OCI-LY3 (cell line): ENCODE measurements at regions not wholly inside any gene's neighbourhood (a gene's known extent, or its start where the extent isn't known, plus 50 kb on each side); places are given as distances from the start of the nearest gene placed in this dataset.
"Not testable (repeated sequence)": the region's sequence is repeated elsewhere in the genome, so short reads cannot be mapped to it uniquely, and the experiment has no call there.

ENCODE experiments used
- H2AFZ ChIP-seq: fragments of 200-600, 300-600 bp; shearing (Covaris generic); 2 replicates; pipeline ENCODE4 v1.6.0; 2014; ENCODE audit warnings: antibody characterized with exemption, low read depth, low read length
- H3K27ac ChIP-seq: fragments of 200-600, 300-600 bp; sonication (generic); 2 replicates; pipeline ENCODE4 v1.5.1; 2014; ENCODE audit warnings: mild to moderate bottlenecking, low read length, moderate library complexity, mixed read lengths
- H3K27me3 ChIP-seq: fragments of 200-600, 300-600 bp; sonication (generic); 2 replicates; pipeline ENCODE4 v1.6.1; 2014; ENCODE audit warnings: low read depth, low read length, mixed read lengths
- H3K36me3 ChIP-seq: fragments of 200-600, 300-600 bp; sonication (generic); replicated peaks from 2 replicates; pipeline ENCODE3; 2014; ENCODE audit warnings: low read depth, low read length, mixed read lengths
- H3K4me1 ChIP-seq: fragments of 300-600, 200-600 bp; sonication (generic); 2 replicates; pipeline ENCODE4 v1.6.1; 2014; ENCODE audit warnings: low read length, mixed read lengths
- H3K4me2 ChIP-seq: fragments of 200-600, 300-600 bp; sonication (generic); 2 replicates; pipeline ENCODE4 v1.6.1; 2014; ENCODE audit warnings: low read length, mixed read lengths
- H3K4me3 ChIP-seq: fragments of 300-600, 200-600 bp; sonication (generic); 2 replicates; pipeline ENCODE4 v1.5.1; 2014; ENCODE audit warnings: antibody characterized with exemption, mild to moderate bottlenecking, low read length, moderate library complexity
- H3K79me2 ChIP-seq: fragments of 300-600, 200-600 bp; shearing (Covaris generic); 2 replicates; pipeline ENCODE4 v1.6.1; 2014; ENCODE audit warnings: mild to moderate bottlenecking, low read length, mixed read lengths
- H3K9ac ChIP-seq: fragments of 300-600, 200-600 bp; shearing (Covaris generic); 2 replicates; pipeline ENCODE4 v1.6.0; 2014; ENCODE audit warnings: mild to moderate bottlenecking, low read length, moderate library complexity
- H3K9me3 ChIP-seq: fragments of 200-600, 300-600 bp; shearing (Covaris generic); 2 replicates; pipeline ENCODE4 v1.6.1; 2014; ENCODE audit warnings: low read length, mixed read lengths; ENCODE audit not compliant: insufficient read depth
- H4K20me1 ChIP-seq: fragments of 200-600, 300-600 bp; sonication (generic); 2 replicates; pipeline ENCODE4 v1.6.1; 2016; ENCODE audit warnings: low read length, mixed read lengths; ENCODE audit not compliant: insufficient read depth
- EZH2phosphoT487 ChIP-seq: fragments of 200-600 bp; shearing (Covaris generic); IDR thresholded peaks from 2 replicates; pipeline ENCODE4 v1.6.1; 2018; ENCODE audit warnings: antibody characterized with exemption, mixed run types, low read depth
- TF ChIP-seq, protein P1 (sequence below): fragments of 200-600, 300-600 bp; sonication (generic); IDR thresholded peaks from 2 replicates; pipeline ENCODE4 v1.5.1; 2014; ENCODE audit warnings: antibody characterized with exemption, low read length, low read depth

DNA sequence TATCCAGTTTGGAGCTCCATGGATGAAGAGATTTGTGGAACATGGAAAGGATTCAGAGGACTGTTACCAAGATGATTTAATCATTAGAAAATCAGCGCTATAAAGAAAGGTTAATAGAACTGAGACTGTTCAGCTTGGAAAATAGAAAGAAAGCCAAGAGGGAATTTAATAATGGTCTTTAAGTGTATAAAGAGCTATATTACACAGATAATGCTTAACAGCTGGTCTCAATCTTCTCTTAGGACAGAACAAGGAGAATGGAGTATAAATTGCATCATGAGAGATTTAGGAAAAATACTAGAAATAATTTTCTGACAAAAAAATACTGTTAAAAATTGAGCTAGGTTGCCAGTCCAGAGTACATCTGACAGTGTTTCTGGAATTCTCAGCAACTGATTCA lies 91.3 kb upstream of the MAGEC2 start:
- TF ChIP-seq, protein P1, sequence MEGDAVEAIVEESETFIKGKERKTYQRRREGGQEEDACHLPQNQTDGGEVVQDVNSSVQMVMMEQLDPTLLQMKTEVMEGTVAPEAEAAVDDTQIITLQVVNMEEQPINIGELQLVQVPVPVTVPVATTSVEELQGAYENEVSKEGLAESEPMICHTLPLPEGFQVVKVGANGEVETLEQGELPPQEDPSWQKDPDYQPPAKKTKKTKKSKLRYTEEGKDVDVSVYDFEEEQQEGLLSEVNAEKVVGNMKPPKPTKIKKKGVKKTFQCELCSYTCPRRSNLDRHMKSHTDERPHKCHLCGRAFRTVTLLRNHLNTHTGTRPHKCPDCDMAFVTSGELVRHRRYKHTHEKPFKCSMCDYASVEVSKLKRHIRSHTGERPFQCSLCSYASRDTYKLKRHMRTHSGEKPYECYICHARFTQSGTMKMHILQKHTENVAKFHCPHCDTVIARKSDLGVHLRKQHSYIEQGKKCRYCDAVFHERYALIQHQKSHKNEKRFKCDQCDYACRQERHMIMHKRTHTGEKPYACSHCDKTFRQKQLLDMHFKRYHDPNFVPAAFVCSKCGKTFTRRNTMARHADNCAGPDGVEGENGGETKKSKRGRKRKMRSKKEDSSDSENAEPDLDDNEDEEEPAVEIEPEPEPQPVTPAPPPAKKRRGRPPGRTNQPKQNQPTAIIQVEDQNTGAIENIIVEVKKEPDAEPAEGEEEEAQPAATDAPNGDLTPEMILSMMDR: no peak
- no peak for TF ChIP-seq EZH2phosphoT487
- Histone ChIP-seq H3K79me2 (no peaks in the 10 kb centered on the region), H3K4me2 (no peak overlapping the region)

DNA sequence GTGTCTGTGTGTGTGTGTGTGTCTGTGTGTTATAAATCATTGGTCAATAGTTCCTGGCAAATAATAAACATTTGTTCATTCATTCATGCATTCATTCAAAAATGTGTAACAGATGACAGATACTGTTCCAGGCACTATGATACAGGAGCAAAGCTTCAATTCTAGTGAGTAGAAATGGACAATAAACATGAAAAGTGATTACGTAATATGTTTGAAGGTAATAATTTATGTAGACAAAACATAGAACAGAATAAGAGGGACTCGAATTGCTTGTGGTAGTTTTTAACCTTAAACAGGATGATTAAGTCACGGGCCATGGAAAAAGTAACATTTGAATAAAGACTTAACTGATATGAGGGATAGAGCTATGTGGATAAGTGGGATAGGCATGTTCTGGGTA lies 90.1 kb upstream of the MAGEC2 start:
- Histone ChIP-seq H3K9me3 (no peaks in the 10 kb centered on the region), H3K27me3 (0 out of 2 replicates have a peak, but pooled peaks cover 2% of the 10 kb centered on the region), H3K9ac (no peak overlapping the region), H3K27ac (no peak overlapping the region), H3K4me3 (no peak overlapping the region), H3K36me3 (no peaks in the 10 kb centered on the region), H3K79me2 (no peaks in the 10 kb centered on the region), H3K4me2 (no peak overlapping the region), H4K20me1 (no peaks in the 10 kb centered on the region), H3K4me1 (peaks cover 12% of the 10 kb centered on the region), H2AFZ (no peak overlapping the region)
- TF ChIP-seq, protein P1: no peak
- TF ChIP-seq EZH2phosphoT487: no peak

More for the DNA sequence above, 91.3 kb upstream of the MAGEC2 start:
- Histone ChIP-seq H4K20me1 (no peaks in the 10 kb centered on the region), H3K36me3 (no peaks in the 10 kb centered on the region), H3K27me3 (0 out of 2 replicates have a peak, but pooled peaks cover 2% of the 10 kb centered on the region), H3K9ac (no peak overlapping the region), H2AFZ (no peak overlapping the region), H3K27ac (no peak overlapping the region), H3K4me3 (no peak overlapping the region), H3K9me3 (no peaks in the 10 kb centered on the region), H3K4me1 (peaks cover 12% of the 10 kb centered on the region)

GRCh38 chrX:142270166-142270565 lies 65.1 kb upstream of the MAGEC2 start:
- H3K9me3 ChIP-seq, H3K27me3 ChIP-seq, H3K79me2 ChIP-seq, H3K4me3 ChIP-seq, H3K9ac ChIP-seq, H2AFZ ChIP-seq, H3K4me2 ChIP-seq, H3K36me3 ChIP-seq, H3K27ac ChIP-seq, H4K20me1 ChIP-seq: not testable (repeated sequence)
- H3K4me1 ChIP-seq: peaks cover 16% of the 10 kb centered on the region

- H3K27me3 ChIP-seq: no peaks in the 10 kb centered on the region
- no peak overlapping the region for H3K27ac ChIP-seq
- H3K9ac ChIP-seq: no peak overlapping the region
- H3K4me1 ChIP-seq: peaks cover 15% of the 10 kb centered on the region
- H3K4me2 ChIP-seq: no peak overlapping the region
- TF ChIP-seq, protein P1: no peak
- TF ChIP-seq EZH2phosphoT487: no peak
- no peaks in the 10 kb centered on the region for H3K79me2 ChIP-seq
- H2AFZ ChIP-seq: no peak overlapping the region
- H3K4me3 ChIP-seq: no peak overlapping the region
- H3K9me3 ChIP-seq: peaks cover 4% of the 10 kb centered on the region; the same call in 1 of the 2 replicates
- no peaks in the 10 kb centered on the region for H3K36me3 ChIP-seq
- no peaks in the 10 kb centered on the region for H4K20me1 ChIP-seq
These were observed 61.3 kb upstream of the MAGEC2 start for GRCh38 chrX:142266417-142266816.

DNA sequence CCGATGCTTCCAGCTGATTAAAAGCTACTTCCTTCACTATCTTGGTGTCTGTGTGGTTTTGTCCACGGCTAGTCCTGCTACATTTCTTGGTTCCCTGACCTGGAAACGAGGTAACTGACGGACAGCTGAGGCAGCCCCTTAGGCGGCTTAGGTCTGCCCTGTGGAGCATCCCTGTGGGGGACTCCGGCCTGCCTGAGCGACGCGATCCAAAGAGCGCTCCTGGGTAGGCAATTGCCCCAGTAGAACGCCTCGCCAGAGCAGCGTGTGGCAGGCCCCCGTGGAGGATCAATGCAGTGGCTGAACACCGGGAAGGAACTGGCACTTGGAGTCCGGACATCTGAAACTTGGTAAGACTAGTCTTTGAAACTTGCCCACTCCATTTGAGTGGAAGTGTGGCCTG lies 60.5 kb upstream of the MAGEC2 start:
- Histone ChIP-seq H3K4me1 (peaks cover 15% of the 10 kb centered on the region), H3K27ac (peak overlapping the region; percentile 84), H3K4me2 (peak overlapping the region; percentile 55), H3K9ac (peak overlapping the region; percentile 24; the same call in 1 of the 2 replicates), H3K4me3 (peak overlapping the region; percentile 37; the same call in 1 of the 2 replicates)
- H4K20me1 ChIP-seq, H3K79me2 ChIP-seq, H2AFZ ChIP-seq, H3K9me3 ChIP-seq, H3K36me3 ChIP-seq, H3K27me3 ChIP-seq: not testable (repeated sequence)
